Ovary (tissue), 3 donors: ENCODE measurements at regions not wholly inside any gene's neighbourhood (a gene's known extent, or its start where the extent isn't known, plus 50 kb on each side); places are given as distances from the start of the nearest gene placed in this dataset.

Source experiments
- EP300 ChIP-seq: sonication (generic); formaldehyde crosslinking; IDR thresholded peaks from one replicate; pipeline ENCODE4 v1.6.1; 2017; ENCODE audit warnings: antibody characterized with exemption
- POLR2A ChIP-seq: fragments of 450-650 bp; IDR thresholded peaks from one replicate; pipeline ENCODE4 v1.6.1; 2017; ENCODE audit warnings: antibody characterized with exemption, mild to moderate bottlenecking, moderate library complexity
- TF ChIP-seq, protein P1 (sequence below), 3 donors: fragments of 450-650 bp in 2 of 3; fragments of 200-600 bp in 1 of 3; IDR thresholded peaks; one replicate each; pipeline versions ENCODE4 v1.5.1 to v1.8.0; 2016 to 2022; ENCODE audit warnings: antibody characterized with exemption in 3 of 3, mild to moderate bottlenecking in 1 of 3
- donor health status: DM: no; HTN: no; CAD: no.

DNA sequence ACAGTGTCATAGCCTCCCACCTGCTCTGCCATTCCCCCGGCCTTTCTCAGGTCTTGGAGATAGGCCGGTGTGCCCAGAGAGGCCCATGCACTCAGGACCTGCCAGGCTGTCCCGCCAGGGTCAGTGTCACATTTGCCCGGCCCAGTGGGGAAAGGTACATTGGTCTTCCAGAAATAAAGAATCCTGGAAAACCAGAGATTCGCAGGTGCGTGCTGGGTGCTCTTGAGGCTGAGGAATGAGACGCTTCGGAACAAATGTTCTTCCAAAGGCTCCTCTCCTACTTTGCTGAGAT, 205.8 kb upstream of the RTL1 start:
- TF ChIP-seq, protein P1, sequence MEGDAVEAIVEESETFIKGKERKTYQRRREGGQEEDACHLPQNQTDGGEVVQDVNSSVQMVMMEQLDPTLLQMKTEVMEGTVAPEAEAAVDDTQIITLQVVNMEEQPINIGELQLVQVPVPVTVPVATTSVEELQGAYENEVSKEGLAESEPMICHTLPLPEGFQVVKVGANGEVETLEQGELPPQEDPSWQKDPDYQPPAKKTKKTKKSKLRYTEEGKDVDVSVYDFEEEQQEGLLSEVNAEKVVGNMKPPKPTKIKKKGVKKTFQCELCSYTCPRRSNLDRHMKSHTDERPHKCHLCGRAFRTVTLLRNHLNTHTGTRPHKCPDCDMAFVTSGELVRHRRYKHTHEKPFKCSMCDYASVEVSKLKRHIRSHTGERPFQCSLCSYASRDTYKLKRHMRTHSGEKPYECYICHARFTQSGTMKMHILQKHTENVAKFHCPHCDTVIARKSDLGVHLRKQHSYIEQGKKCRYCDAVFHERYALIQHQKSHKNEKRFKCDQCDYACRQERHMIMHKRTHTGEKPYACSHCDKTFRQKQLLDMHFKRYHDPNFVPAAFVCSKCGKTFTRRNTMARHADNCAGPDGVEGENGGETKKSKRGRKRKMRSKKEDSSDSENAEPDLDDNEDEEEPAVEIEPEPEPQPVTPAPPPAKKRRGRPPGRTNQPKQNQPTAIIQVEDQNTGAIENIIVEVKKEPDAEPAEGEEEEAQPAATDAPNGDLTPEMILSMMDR (IDR thresholded peaks at IDR 0.05) = no peak
- no peak for TF ChIP-seq POLR2A
- no peak for TF ChIP-seq EP300
